DND-41 (cell line): ENCODE measurements at regions not wholly inside any gene's neighbourhood (a gene's known extent, or its start where the extent isn't known, plus 50 kb on each side); places are given as distances from the start of the nearest gene placed in this dataset.

Source experiments
- CTCF ChIP-seq: IDR thresholded peaks from 2 replicates; pipeline ENCODE4 v1.5.1; 2012; ENCODE audit warnings: borderline replicate concordance, low read length, moderate library complexity, mild to moderate bottlenecking; ENCODE audit not compliant: poor library complexity, severe bottlenecking; ENCODE audit errors: extremely low read depth
- EZH2 ChIP-seq: IDR thresholded peaks from 3 replicates; pipeline ENCODE4 v1.6.1; 2012; ENCODE audit warnings: borderline replicate concordance, low read depth, mild to moderate bottlenecking, moderate library complexity, low read length, inconsistent platforms; ENCODE audit not compliant: severe bottlenecking

GRCh38 chr10:10600004-10600403, 417.7 kb upstream of the CELF2 start:
- TF ChIP-seq CTCF (no peak), EZH2 (no peak)
